ENCODE measurements at regions not wholly inside any gene's neighbourhood (a gene's known extent, or its start where the extent isn't known, plus 50 kb on each side); places are given as distances from the start of the nearest gene placed in this dataset.

- TF ChIP-seq TCF12 (IDR thresholded peaks at IDR 0.05; ENCODE audit: low read depth) = no peak
- no peak for TF ChIP-seq NFIC (IDR thresholded peaks at IDR 0.05)
- TF ChIP-seq YY1 (IDR thresholded peaks at IDR 0.05; ENCODE audit: low read depth) = no peak
- TF ChIP-seq, protein P1, sequence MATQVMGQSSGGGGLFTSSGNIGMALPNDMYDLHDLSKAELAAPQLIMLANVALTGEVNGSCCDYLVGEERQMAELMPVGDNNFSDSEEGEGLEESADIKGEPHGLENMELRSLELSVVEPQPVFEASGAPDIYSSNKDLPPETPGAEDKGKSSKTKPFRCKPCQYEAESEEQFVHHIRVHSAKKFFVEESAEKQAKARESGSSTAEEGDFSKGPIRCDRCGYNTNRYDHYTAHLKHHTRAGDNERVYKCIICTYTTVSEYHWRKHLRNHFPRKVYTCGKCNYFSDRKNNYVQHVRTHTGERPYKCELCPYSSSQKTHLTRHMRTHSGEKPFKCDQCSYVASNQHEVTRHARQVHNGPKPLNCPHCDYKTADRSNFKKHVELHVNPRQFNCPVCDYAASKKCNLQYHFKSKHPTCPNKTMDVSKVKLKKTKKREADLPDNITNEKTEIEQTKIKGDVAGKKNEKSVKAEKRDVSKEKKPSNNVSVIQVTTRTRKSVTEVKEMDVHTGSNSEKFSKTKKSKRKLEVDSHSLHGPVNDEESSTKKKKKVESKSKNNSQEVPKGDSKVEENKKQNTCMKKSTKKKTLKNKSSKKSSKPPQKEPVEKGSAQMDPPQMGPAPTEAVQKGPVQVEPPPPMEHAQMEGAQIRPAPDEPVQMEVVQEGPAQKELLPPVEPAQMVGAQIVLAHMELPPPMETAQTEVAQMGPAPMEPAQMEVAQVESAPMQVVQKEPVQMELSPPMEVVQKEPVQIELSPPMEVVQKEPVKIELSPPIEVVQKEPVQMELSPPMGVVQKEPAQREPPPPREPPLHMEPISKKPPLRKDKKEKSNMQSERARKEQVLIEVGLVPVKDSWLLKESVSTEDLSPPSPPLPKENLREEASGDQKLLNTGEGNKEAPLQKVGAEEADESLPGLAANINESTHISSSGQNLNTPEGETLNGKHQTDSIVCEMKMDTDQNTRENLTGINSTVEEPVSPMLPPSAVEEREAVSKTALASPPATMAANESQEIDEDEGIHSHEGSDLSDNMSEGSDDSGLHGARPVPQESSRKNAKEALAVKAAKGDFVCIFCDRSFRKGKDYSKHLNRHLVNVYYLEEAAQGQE (IDR thresholded peaks at IDR 0.05; ENCODE audit: low read depth) = no peak
- TF ChIP-seq CEBPB (IDR thresholded peaks at IDR 0.05) = no peak
- TF ChIP-seq RAD21 (IDR thresholded peaks at IDR 0.05; ENCODE audit: low read depth) = no peak
- TF ChIP-seq EP300 (IDR thresholded peaks at IDR 0.05; ENCODE audit: borderline replicate concordance) = no peak
- TF ChIP-seq ZBTB7A (IDR thresholded peaks at IDR 0.05; ENCODE audit: low read depth) = no peak
- no peak for TF ChIP-seq EGR1 (IDR thresholded peaks at IDR 0.05)
- no peak for TF ChIP-seq TAF1 (IDR thresholded peaks at IDR 0.05; ENCODE audit: low read depth)
- TF ChIP-seq, protein P2, sequence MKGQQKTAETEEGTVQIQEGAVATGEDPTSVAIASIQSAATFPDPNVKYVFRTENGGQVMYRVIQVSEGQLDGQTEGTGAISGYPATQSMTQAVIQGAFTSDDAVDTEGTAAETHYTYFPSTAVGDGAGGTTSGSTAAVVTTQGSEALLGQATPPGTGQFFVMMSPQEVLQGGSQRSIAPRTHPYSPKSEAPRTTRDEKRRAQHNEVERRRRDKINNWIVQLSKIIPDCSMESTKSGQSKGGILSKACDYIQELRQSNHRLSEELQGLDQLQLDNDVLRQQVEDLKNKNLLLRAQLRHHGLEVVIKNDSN (IDR thresholded peaks at IDR 0.05) = no peak
- TF ChIP-seq FOXM1 (IDR thresholded peaks at IDR 0.05; ENCODE audit: borderline replicate concordance, low read depth) = no peak
- TF ChIP-seq CREB1 (IDR thresholded peaks at IDR 0.05; ENCODE audit: low read depth) = no peak
- no peak for TF ChIP-seq TEAD4 (IDR thresholded peaks at IDR 0.05)
- TF ChIP-seq, protein P3, sequence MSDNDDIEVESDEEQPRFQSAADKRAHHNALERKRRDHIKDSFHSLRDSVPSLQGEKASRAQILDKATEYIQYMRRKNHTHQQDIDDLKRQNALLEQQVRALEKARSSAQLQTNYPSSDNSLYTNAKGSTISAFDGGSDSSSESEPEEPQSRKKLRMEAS (IDR thresholded peaks at IDR 0.05) = no peak
Observed at GRCh38 chr7:153938451-153938850, 113.7 kb upstream of the DPP6 start.

- TF ChIP-seq YY1 (IDR thresholded peaks at IDR 0.05; ENCODE audit: low read depth) = no peak
- TF ChIP-seq, protein P3 (IDR thresholded peaks at IDR 0.05) = no peak
- TF ChIP-seq CEBPB (IDR thresholded peaks at IDR 0.05) = no peak
- TF ChIP-seq ZBTB7A (IDR thresholded peaks at IDR 0.05; ENCODE audit: low read depth) = no peak
- TF ChIP-seq TAF1 (IDR thresholded peaks at IDR 0.05; ENCODE audit: low read depth) = no peak
- TF ChIP-seq TEAD4 (IDR thresholded peaks at IDR 0.05) = no peak
- no peak for TF ChIP-seq TCF12 (IDR thresholded peaks at IDR 0.05; ENCODE audit: low read depth)
- no peak for TF ChIP-seq CREB1 (IDR thresholded peaks at IDR 0.05; ENCODE audit: low read depth)
- TF ChIP-seq, protein P2 (IDR thresholded peaks at IDR 0.05) = no peak
- no peak for TF ChIP-seq EGR1 (IDR thresholded peaks at IDR 0.05)
- no peak for TF ChIP-seq RAD21 (IDR thresholded peaks at IDR 0.05; ENCODE audit: low read depth)
- TF ChIP-seq NFIC (IDR thresholded peaks at IDR 0.05) = no peak
- no peak for TF ChIP-seq FOXM1 (IDR thresholded peaks at IDR 0.05; ENCODE audit: borderline replicate concordance, low read depth)
- TF ChIP-seq, protein P1 (IDR thresholded peaks at IDR 0.05; ENCODE audit: low read depth) = no peak
- no peak for TF ChIP-seq EP300 (IDR thresholded peaks at IDR 0.05; ENCODE audit: borderline replicate concordance)
Observed at GRCh38 chr7:153939177-153939576, 113.0 kb upstream of the DPP6 start.

DNA sequence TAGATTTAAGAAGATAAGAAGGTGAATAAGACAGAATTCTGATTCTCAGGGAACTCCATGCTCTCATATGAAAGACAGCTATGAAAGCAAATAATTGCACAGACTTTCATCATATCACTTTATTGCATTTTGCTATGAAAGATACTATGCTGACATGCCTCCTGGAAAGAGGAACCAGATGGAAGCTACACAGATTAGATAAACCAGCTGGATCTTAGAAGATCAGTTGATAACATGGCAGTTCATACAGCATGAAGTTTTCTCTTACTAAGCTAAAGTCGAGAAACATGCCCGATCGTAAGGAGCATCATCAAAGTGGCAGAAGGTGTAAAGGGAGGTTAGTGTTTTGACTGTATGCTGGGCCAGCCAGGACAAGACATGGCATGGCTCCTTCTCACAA is 112.5 kb upstream of the DPP6 start:
- TF ChIP-seq TEAD4 (IDR thresholded peaks at IDR 0.05) (no peak), RAD21 (IDR thresholded peaks at IDR 0.05; ENCODE audit: low read depth) (no peak), NFIC (IDR thresholded peaks at IDR 0.05) (no peak), YY1 (IDR thresholded peaks at IDR 0.05; ENCODE audit: low read depth) (no peak), EGR1 (IDR thresholded peaks at IDR 0.05) (no peak), EP300 (IDR thresholded peaks at IDR 0.05; ENCODE audit: borderline replicate concordance) (no peak), ZBTB7A (IDR thresholded peaks at IDR 0.05; ENCODE audit: low read depth) (no peak), TCF12 (IDR thresholded peaks at IDR 0.05; ENCODE audit: low read depth) (no peak), CEBPB (IDR thresholded peaks at IDR 0.05) (no peak), CREB1 (IDR thresholded peaks at IDR 0.05; ENCODE audit: low read depth) (no peak), FOXM1 (IDR thresholded peaks at IDR 0.05; ENCODE audit: borderline replicate concordance, low read depth) (no peak)
- TF ChIP-seq, protein P3 (IDR thresholded peaks at IDR 0.05) = no peak
- TF ChIP-seq, protein P2 (IDR thresholded peaks at IDR 0.05) = no peak
- TF ChIP-seq, protein P1 (IDR thresholded peaks at IDR 0.05; ENCODE audit: low read depth) = no peak
